GM21825 (cell line): ENCODE measurements at regions not wholly inside any gene's neighbourhood (a gene's known extent, or its start where the extent isn't known, plus 50 kb on each side); places are given as distances from the start of the nearest gene placed in this dataset.

Experiments used
- ATAC-seq: cut with Tn5 transposase; IDR thresholded peaks from one replicate; pipeline ENCODE4 v1.9.1; 2021; ENCODE audit warnings: mild to moderate bottlenecking, moderate library complexity; ENCODE audit not compliant: unreplicated experiment

DNA sequence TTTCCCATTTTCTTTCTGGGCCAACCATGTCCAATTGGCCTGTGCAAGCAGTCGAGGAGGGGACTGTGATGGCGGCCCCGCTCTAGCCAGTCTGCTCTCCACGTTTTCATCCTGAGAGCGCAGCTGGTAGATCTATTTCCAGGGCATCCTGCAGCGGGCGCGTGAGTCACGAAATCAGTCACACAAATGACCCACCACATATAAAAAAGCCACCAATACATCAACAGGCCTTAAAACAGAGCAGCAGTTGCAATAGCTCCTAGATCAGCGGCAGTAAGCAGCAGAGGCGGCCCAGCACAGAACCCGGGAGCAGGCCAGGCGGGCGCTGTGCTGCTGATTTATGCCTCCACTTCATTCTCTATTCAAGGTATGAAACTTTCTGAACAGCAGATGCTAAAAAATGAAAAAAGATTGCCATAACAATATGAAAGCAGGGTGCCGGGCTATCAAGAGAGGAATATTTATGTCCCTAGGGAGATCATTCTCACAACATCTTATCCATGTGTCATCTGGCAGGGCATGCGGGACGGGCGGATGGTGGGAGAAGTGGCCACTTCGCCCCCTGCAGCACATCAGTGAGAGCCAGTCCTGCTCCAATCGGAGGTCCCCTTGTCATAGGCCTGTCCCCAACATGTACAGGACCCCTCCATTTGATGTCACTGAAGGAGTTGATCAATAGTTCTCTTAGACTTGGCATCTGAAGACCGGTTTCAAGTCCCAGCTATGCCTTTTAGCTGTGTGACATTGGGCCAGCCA lies 98.0 kb upstream of the GPR26 start:
- no peak for ATAC-seq

DNA sequence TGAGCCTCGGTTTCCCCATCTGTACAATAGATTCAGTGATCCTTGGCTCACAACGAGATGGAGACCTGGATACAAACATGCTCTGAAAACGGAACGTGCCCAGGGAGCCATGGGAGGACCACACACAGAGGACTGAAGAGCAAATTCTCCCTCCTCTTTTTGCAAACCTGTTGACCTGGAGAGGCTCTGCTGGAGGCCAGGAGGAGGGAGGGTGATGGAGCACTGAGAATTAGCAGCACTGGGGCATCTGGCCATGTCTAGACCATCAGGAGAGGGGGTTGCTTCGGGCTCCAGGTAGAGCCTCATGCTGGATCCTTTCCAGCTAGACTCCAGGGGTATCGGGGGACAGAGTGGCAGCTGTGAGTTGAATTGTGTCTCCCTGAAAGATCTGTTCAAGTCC lies 97.4 kb upstream of the GPR26 start:
- no peak for ATAC-seq

DNA sequence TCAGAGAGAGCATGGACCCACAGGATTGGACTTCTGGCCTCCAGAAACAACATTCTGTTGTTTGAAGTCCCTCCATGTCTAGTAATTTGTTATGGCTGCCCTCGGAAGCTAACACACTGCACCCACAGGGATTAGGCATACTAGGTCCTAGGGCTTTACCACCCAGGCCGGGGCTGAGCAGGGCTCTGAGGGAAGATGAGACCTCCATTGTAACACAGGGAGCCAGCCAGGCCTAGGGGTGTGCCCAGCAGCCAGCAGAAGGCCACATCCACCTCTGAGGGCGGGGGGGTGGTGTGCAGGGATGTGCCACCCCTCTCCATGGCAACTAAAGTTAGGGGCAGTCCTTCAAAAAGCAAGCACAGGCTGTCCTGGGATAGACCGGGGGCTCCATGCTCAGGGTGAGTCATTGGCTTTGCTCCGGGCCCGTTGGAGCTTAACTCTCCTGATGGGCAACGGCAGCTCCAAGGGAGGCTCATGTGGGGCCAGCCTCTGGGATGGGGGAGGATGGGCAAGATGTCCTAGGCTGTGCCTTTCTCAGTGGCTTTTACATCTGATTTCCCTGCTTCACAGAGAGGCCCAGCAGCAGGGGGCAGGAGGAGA lies 96.6 kb upstream of the GPR26 start:
- ATAC-seq, result no peak

DNA sequence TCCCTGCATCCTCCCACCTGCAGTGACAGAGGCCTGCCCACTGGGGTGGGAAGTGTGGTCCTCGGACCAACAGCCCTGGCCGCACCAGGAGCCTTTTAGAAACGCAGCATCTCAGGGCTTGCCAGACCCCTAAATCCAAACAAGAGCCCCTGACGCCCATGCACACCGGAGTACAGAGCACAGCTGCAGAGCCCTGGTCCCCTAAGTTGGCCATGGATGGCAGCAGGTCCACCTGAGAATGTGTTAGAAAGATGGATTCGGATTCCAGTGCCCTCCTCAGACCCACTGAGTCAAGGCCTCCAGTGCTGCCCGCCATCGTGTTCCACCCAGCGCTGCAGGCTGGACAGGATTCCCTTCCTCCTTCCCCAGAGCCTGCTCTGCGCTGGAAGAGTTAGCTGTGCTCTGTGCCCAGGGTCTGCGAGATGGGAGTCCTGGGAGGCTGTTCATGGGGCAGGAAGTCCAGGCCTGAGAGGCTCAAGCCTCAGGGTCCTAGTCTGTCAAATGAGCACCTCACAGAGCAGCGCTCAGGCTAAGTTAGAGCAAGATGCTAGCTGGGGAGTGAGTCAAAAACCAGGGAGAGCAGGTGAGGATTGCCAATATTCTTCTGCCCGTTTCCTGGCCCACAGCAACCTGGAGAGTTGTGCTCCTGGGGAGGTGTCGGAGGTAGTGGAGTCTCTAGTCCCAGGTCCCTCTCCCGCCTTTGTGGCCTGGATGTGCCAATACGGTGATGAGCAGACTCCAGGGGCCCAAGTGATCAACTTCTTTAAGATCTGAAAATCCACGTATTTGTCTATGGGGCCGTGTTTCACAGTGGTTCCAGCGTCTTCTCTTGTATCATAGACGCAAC lies 95.9 kb upstream of the GPR26 start:
- no peak for ATAC-seq

DNA sequence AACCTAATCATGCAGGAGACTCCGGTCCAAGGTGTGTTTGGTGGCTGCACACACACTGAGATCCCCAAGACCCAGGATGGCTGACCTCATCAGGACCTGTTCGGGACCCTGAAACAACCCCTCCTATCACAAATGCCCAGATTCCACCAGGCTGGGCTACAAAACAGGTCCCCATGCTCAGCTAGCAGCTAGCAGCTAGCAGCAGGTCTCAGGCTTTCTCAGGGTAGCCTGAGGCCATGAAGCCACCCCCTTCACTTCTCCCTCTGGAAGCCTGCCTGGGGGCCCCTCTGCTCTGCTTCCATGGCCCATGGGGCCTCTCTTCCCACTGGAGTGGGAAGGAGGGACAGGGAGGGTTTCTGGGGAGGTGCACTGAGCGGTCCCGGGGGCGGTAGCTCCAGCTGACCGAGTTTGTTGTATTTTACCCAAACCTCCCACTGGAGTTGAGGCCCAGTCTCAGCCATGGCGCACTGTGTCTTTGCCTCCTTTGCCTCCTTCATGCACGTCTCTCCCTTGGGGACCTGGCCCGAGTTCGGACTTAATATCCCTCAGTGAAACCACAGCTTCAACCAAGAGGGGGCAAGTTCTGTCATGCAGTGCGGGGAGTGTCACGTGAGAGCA lies 95.1 kb upstream of the GPR26 start:
- ATAC-seq, result no peak

DNA sequence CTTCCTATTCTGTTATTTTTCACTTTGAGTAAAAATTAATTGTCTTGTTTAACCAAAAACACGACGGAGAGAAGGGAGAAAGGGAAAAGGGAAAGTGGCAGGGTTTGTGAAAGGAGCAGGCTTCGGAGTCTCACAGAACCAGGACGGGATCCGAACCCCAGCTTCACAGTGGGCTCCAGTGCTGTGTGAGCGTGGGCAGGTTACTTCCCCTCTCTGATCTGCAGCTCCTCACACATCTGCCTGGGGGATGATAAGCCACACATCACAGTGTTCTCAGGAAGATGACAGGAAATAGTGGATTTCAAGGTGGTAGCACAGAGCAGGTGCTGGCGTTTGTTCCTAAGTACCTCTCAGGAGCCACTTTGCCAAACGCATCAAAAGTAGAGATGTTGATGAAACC lies 94.2 kb upstream of the GPR26 start:
- no peak for ATAC-seq

DNA sequence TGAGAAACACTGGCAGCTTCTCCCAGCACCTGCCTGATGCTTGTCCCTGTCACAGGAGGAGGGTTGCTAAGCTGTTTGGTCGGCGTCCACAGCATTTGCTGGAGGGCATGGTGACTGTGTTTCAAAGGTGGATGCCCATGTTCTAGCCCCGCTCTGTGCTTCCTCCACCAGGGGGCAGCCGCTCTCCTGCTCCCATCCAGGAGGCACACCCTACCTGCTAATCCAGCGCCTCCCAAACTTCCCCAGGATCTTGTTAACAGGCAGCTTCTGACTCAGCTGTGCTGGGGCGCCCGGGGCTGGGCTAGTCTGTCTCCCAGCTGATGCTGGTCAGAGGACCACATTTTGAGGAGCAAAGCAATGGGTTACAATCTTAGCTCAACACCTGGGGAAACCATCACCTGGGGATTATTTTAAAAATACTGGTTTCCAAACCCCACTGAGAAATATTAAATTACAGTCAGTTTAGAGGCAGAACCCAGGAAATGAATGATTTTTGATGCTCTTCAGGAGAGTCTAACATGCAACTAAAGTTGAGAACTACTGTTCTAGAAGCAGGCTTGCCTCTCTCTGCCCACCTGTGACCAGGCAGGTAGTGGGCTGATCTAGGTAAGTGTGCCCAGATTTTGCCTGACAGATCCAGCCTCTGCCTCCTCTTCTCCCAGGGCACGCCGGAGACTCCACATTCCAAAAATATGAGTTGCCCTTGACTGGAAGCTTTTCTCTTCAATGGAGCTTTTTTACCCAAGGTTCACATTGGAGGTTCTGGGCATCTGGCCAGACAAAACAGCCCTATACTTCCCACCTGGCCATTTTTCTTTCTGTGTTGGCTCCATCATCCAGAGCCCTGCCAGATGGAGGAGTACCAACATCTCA lies 92.7 kb upstream of the GPR26 start:
- ATAC-seq, result no peak

DNA sequence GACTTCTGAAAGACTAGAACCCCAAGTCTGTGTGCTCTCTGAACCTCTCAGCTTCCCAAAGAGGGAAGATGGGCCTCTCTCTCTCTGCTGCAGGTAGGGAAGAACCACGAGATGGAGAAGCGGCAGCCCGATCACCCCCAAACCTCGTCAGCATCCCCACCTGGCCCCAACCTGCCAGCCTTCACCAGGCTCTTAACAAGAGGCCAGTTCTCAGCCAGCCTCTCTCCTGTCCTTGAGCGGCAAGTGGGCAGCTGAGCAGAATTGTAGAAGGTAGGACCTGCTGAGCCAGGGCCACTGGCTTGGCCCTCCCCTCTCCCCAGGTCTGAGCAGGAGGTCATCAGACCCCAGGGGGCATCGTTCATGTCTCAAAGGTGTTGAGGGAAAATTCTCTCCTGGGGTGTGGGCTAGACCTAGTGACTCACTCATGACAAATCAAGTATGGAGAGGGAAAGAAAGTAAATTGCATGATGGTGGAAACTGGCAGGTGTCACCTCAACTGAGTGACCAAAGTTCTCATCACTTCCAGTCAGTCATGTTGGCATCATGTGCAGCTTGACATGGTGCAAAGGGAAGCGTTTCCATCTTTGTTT lies 92.0 kb upstream of the GPR26 start:
- no peak for ATAC-seq

DNA sequence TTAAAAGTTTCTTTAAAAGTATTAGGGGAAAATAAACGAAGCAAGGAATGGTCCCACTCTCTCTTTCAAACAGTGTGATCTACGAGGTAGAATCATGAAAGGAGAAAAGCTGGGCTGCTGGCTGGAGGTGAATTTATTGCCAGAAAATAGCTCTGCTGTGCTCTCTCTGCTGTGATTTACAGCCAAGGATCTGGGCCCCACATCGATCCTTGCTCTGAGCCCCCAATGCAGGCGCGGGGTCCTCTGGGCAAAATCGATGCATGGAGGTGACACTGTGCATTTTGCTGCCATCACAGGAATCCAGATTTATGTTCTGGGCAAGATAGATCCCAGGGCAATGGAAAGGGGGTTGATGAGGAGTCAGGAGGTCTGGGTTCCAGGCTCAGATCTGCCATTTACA lies 91.0 kb upstream of the GPR26 start:
- no peak for ATAC-seq

DNA sequence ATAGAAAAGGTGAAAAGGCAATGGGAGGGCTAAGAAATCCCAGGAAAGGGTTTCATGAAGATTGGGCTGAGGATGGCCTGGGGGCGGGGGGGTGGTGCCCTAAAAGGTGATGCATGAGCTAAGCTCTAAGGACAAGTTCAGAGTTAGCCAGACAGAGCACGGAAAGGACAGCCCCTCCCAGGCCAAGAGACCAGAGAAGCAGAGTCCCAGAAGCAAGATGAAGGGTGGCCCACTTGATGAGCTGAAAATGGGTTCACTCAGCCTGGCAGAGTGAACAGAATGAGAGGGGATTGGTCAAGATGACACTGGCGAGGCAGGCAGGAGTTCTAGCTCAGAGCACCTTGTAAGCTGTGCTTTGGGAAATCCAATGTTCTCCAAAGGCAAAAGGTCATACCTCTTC lies 89.4 kb upstream of the GPR26 start:
- ATAC-seq, result no peak

DNA sequence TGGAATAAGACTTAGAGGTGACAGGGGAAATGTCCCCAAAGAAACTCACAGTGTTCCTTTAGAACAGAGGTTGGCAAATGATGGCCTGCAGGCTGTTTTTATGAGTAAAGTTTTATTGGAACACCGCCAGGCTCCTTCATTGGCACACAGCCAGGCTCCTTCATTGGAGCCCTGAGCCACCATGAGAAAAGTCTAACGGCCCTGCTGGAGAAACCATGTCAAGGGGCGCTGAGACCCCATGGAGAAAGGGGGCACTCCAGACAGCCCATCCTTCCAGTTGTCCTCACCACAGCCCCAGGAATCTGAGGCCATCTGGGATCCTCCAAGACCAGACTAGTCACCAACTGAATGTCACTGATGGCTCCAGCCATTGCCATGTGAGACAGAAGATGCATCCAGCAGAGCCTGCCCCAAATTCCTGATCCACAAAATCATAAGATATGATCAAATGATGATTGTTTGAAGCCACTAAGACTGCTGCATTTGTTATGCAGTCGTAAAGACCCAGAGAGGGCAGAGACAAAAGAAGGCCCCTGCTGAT lies 88.2 kb upstream of the GPR26 start:
- no peak for ATAC-seq

DNA sequence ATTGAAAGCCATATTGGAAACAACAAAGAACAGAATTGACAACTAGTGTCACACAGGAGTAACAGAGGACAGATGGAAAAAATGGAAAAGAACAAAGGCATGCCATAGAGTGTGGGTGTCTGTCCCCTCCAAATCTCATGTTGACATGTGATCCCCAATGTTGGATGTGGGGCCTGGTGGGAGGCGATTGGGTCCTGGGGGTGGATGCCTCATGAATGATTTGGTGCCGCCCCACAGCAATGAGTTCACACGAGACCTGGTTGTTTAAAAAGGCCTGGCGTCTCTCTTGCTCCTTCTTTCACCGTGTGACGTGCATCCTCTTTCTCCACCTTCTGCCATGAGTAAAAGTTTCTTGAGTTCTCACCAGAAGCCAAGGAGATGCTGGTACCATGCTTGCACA lies 87.4 kb upstream of the GPR26 start:
- no peak for ATAC-seq

DNA sequence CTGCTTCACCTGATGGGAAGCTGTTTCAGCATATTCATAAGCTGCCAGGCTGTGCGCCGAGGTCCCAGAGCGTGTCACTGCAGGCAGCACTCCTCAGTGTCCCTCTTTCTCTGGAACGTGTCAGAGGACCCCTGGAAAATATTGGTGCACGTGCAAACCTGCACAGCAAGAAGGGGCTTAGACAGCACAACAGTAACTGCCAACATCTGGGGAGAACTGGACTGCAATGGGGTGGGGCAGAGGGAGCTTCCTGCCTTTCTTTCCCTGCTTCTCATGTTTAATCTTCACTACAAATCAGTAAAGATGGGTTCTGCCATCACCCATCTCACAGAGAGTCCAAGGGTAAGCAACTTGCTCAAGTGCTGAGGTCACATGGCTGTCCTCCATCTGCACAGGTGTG lies 86.5 kb upstream of the GPR26 start:
- ATAC-seq, result no peak

DNA sequence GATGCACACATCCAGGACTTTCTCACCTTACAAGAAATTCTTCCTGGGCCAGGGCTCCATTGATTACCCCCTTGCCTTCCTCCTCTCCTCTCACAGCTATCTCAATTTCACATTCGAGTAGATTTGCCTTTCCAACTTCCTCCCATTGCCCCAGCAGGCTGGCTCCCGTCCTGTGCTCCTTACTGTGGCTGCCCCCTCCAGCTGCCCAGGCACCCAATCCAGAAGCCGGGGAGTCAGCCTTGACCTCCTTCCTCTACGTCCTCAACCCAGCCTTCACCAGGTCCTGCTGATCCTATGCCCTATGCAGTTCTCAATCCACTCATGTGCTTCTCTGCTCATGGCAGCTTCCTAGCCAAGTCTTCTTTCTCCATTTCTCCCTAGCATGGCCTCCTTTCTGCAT lies 85.7 kb upstream of the GPR26 start:
- ATAC-seq, result no peak

DNA sequence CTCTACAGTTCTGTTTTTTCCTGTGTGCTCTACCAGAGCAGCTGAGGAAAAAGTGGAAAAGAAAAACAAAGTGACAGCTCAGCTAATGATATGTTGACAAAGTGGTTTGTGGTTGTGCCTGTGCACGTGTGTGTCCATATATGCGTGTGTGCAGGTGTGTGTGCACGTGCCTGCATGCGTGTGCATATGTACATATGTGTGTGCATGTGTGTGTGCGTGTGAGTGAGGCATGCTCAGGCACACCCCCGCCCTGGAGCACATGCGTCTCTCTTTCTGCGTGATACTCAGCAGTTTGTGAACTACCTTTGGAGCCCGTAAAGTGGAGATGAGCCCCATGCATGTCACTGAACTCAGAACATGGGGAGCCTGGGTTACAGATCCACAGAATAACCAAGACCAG lies 84.5 kb upstream of the GPR26 start:
- no peak for ATAC-seq

DNA sequence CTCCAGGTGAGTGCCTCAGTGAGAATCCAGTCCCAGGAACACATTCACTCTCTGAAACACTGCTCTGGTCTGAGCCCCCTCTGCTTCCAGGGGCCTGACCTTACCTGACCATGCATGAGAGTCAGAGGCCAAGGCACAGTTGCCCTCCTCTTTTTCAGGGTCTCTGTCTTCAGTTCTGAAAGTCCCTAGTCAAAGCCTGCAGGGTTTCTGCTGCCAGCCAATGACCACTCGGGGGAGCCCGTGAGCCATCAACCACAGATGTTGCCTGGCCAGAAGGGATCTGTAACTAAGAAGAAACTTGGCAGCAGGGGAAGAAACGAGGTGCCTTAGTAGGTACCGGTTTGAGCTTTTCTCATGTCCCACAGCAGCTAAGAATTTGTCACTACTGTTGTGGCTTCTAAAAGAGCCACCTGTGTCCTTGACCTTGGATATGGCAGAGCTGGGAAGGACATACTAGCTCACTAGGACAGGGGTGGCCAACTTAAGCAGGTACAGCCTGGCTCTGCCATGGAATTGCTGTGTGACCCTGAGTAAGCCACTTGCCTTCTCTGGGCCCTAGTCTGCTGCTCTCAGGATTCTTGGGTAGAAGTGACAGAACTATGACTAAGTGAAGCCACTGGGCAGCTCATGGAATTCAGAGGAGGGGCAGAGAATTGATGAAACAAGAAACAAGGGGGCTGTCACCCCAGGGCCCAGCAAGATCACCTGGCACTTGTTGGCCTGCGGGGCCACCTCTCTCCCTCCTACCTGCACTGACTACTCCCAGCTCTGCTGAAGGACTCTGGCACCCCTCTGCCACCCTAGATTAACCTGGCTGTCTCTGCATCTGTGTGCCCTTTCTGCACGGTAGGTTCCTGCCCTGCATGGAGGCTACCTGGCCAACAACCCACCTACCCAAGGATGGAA lies 83.8 kb upstream of the GPR26 start:
- ATAC-seq, result peak; percentile 81

DNA sequence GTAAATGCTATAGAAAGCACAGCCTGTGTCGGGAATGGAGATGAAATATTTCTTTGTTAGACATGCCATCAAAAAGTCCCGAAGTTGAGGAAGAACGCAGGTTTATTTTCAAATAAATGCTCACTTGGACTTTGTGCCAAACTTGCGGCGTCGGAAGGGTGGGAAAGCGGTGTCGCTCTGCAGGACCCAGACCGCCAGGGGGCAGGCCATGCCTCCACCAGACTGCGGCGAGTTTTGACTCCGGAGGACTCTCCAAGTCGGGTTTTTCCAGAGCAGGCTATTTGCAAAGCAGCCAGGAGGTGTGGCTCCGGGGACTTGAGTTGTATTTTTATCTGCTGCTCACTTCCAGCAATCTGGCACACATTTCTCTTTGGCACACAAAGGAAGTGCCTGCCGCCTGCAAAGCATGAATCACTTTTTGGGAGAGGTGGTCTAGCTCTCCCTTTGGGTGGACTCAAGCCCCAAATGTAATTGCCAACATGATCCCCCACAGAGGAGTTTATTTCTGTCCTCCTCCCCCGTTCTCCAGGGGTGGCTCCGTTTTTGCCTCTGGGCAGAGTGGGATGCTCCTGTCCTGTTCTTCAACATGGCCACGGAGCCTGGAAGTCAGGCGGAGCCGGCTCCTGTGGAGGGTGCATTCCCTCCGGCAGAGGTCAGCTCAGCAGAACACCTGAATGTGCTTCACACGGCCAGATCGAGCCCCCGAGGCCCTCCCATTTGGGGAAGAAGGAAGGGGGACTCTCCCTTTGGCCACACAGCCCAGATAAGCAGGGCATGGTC lies 82.3 kb upstream of the GPR26 start:
- no peak for ATAC-seq

DNA sequence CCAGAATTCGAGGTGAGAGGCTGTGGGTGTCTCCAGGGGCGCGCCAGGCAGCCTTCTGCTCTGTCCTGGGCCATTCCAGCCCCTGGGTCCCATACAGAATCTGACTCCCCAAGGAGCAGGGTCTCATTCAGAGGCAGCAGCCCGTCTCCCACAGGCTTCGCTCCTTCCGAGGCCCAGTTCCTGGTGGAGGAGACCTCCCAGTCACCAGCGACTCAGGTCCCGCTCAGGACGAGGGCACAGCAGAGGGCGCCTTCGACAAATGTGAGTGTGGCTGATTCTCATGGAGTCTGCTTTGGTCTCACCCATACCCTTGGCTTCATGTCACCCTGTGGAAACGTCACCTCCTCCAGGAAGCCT lies 81.8 kb upstream of the GPR26 start:
- ATAC-seq, result no peak
